KOPT-K1 (cell line): ENCODE measurements at regions not wholly inside any gene's neighbourhood (a gene's known extent, or its start where the extent isn't known, plus 50 kb on each side); places are given as distances from the start of the nearest gene placed in this dataset.
A peak's percentile ranks its signal among the peaks of the same experiment; 100 is the strongest.
"Not testable (repeated sequence)": the region's sequence is repeated elsewhere in the genome, so short reads cannot be mapped to it uniquely, and the experiment has no call there.

Experiments
- H3K27ac ChIP-seq: fragments of 200-600 bp; sonication (generic); 2 replicates; pipeline ENCODE4 v1.5.1; 2016; ENCODE audit warnings: antibody characterized with exemption, mild to moderate bottlenecking, low read depth, low read length; ENCODE audit not compliant: poor library complexity, severe bottlenecking
- H3K36me3 ChIP-seq: fragments of 200-600 bp; sonication (generic); 2 replicates; pipeline ENCODE4 v1.5.1; 2017; ENCODE audit warnings: antibody characterized with exemption, mild to moderate bottlenecking, low read length, moderate library complexity; ENCODE audit not compliant: insufficient read depth
- H3K9me3 ChIP-seq: fragments of 200-600 bp; sonication (generic); 2 replicates; pipeline ENCODE4 v1.5.1; 2017; ENCODE audit warnings: antibody characterized with exemption, low read length, mild to moderate bottlenecking; ENCODE audit not compliant: insufficient read depth, poor library complexity, severe bottlenecking

GRCh38 chr7:109694149-109695071 lies 1124.7 kb downstream of the DNAJB9 start:
- Histone ChIP-seq H3K36me3 (no peaks in the 10 kb centered on the region), H3K27ac (no peak overlapping the region), H3K9me3 (no peaks in the 10 kb centered on the region)

DNA sequence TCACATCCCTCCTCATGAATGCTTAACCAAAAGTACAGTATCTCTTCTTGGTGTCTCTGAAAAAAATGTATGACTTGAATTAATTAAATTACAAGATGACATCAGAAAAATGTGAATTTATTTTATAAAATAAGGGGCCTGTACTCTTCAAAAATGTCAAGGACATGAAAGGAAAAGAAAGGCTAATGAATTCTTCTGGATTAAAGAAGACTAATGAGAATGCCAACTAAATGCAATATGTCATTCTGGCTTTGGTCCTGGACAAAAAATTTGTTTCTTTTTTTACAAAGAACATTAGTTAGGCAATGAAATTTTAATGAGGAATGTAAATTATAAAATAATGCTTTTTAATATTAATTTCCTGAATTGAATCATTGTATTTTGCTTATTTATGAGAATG lies 1125.7 kb downstream of the DNAJB9 start:
- Histone ChIP-seq H3K36me3 (no peaks in the 10 kb centered on the region), H3K27ac (no peak overlapping the region), H3K9me3 (no peaks in the 10 kb centered on the region)

GRCh38 chr7:109696723-109697122 lies 1127.0 kb downstream of the DNAJB9 start:
- no peaks in the 10 kb centered on the region for H3K36me3 ChIP-seq
- no peaks in the 10 kb centered on the region for H3K9me3 ChIP-seq
- H3K27ac ChIP-seq: no peak overlapping the region

GRCh38 chr7:109699661-109700060 lies 1130.0 kb downstream of the DNAJB9 start:
- Histone ChIP-seq H3K9me3 (no peaks in the 10 kb centered on the region), H3K36me3 (no peaks in the 10 kb centered on the region), H3K27ac (no peak overlapping the region)

GRCh38 chr7:109713366-109713765 lies 1143.7 kb downstream of the DNAJB9 start:
- H3K36me3 ChIP-seq: no peaks in the 10 kb centered on the region
- H3K27ac ChIP-seq: no peak overlapping the region
- no peaks in the 10 kb centered on the region for H3K9me3 ChIP-seq

- not testable (repeated sequence) for H3K36me3 ChIP-seq, H3K27ac ChIP-seq, H3K9me3 ChIP-seq
Measured at GRCh38 chr7:109719359-109719758, 1149.7 kb downstream of the DNAJB9 start.

GRCh38 chr7:109734601-109735000 lies 1164.9 kb downstream of the DNAJB9 start:
- peaks cover 9% of the 10 kb centered on the region for H3K9me3 ChIP-seq
- H3K36me3 ChIP-seq: no peaks in the 10 kb centered on the region
- H3K27ac ChIP-seq: no peak overlapping the region

DNA sequence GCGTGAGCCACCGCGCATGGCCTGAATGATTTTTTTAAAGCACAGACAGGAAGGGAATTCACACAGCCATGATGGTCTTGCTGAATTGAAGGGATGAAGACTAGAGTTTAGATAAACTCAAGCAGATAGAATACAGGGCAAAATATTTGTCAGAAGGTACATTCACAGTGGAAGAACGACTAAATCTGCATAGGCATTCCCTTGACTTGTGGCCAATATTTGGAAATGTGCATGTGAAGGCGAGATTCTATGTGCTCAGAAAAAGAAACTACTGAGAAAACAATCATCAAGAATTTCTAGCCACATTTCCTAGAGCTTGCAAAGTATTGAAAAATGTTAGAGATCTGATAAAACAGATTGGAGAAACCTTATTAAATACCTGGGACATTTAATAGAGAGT lies 1166.2 kb downstream of the DNAJB9 start:
- no peaks in the 10 kb centered on the region for H3K36me3 ChIP-seq
- no peak overlapping the region for H3K27ac ChIP-seq
- H3K9me3 ChIP-seq: peaks cover 9% of the 10 kb centered on the region

- no peaks in the 10 kb centered on the region for H3K36me3 ChIP-seq
- H3K27ac ChIP-seq: peak overlapping the region; percentile 15
- H3K9me3 ChIP-seq: peaks cover 15% of the 10 kb centered on the region
Measured at GRCh38 chr7:109745677-109746410, 1176.2 kb downstream of the DNAJB9 start.

GRCh38 chr7:109751241-109751640 lies 1181.6 kb downstream of the DNAJB9 start:
- H3K36me3 ChIP-seq: no peaks in the 10 kb centered on the region
- peaks cover 23% of the 10 kb centered on the region for H3K9me3 ChIP-seq
- peak overlapping the region; percentile 51 for H3K27ac ChIP-seq

DNA sequence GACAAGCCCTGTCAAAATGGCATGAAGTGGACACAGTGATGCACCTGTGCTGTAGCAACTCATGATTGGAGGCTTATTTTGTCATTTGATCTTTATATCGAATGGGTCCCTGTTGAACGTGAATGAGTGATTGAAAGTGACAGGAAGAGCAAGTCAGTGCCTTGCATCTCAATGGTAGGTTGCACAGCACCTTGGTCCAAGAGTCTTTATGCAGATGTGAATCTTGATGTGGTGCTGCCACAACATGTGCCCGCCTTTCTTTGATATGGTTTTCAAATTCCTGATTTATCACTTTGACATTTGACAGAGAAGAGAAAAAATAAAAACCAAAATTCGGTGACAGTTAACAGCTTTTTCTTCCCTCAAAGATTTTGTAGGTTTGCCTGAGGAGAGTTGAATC lies 1182.4 kb downstream of the DNAJB9 start:
- peak overlapping the region; percentile 51 for H3K27ac ChIP-seq

DNA sequence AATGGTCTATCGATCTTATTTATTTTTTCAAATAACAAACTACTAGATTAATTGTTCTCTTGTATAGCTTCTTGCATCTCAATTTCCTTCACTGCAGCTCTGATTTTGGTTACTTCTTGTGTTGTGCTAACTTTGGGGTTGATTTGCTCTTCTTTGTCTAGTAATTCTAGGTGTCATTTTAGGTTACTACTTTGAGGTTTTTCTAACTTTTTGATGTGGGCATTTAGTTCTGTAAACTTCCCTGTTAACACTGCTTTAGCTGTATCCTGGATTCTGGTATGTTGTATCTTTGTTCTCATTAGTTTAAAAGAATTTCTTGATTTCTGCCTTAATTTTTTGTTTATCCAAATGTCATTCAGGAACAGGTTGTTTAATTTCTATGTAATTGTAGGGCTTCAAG lies 1188.0 kb downstream of the DNAJB9 start:
- peaks cover 16% of the 10 kb centered on the region for H3K9me3 ChIP-seq

More for the DNA sequence above, 1182.4 kb downstream of the DNAJB9 start:
- Histone ChIP-seq H3K36me3 (no peaks in the 10 kb centered on the region), H3K9me3 (peaks cover 17% of the 10 kb centered on the region)

DNA sequence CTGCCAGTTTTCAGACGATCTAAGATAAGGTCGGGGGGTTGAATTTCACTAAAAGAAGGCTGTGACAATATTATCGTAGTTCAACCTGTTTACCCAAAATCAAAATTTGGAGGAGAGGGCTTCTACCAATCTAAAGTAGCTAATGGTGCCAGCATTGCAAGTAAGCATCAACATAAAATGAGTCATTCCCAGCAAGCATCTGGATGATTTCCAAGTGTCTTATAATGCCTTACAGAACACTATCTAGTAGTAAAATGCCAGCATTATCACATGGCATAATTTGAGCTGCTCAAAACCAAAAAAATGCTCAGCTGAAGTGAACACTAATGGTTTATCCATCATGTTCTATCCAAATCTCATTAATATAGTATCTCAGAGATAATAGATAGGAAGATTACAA lies 1193.9 kb downstream of the DNAJB9 start:
- no peaks in the 10 kb centered on the region for H3K36me3 ChIP-seq
- no peak overlapping the region for H3K27ac ChIP-seq
- peaks cover 8% of the 10 kb centered on the region for H3K9me3 ChIP-seq

More for the DNA sequence above, 1188.0 kb downstream of the DNAJB9 start:
- Histone ChIP-seq H3K27ac (no peak overlapping the region), H3K36me3 (no peaks in the 10 kb centered on the region)

GRCh38 chr7:109772161-109772560 lies 1202.5 kb downstream of the DNAJB9 start:
- Histone ChIP-seq H3K9me3 (no peaks in the 10 kb centered on the region), H3K36me3 (no peaks in the 10 kb centered on the region), H3K27ac (no peak overlapping the region)

DNA sequence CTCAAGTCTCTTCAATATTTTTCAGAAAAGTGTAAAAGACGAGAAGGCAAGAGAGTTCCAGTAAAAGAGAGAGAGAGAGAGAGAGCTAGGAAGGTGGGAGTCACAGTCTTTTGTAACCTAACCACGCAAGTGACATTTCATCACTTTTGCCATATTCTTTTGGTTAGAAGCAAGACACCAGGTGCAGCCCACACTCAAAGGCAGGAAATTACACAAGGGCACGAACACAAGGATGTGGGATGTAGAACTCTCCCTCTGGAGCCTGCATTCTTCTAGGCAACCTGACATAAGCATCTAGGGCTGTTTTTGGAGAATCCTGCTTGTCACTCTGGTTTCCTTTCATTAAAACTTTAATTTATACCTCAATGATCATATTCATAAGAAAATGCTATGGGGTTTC lies 1213.1 kb downstream of the DNAJB9 start:
- Histone ChIP-seq H3K9me3 (no peaks in the 10 kb centered on the region), H3K27ac (no peak overlapping the region)

More for the DNA sequence above, 1213.1 kb downstream of the DNAJB9 start:
- no peaks in the 10 kb centered on the region for H3K36me3 ChIP-seq
